ENCODE measurements at regions not wholly inside any gene's neighbourhood (a gene's known extent, or its start where the extent isn't known, plus 50 kb on each side); places are given as distances from the start of the nearest gene placed in this dataset.

- no peak for TF ChIP-seq RFX5 (IDR thresholded peaks at IDR 0.05)
- no peak for TF ChIP-seq JUN (IDR thresholded peaks at IDR 0.05)
- no peak for TF ChIP-seq CTCF (IDR thresholded peaks at IDR 0.05)
Measured at GRCh38 chr3:189490337-189490736, 140.9 kb upstream of the TP63 start.

Measured in A549 (cell line).